RWPE2 (cell line): ENCODE measurements at regions not wholly inside any gene's neighbourhood (a gene's known extent, or its start where the extent isn't known, plus 50 kb on each side); places are given as distances from the start of the nearest gene placed in this dataset.

Experiments
- ATAC-seq: fragments of 200-7000 bp; cut with Tn5 transposase; 3 replicates; pipeline ENCODE4 v1.9.1; 2021; ENCODE audit warnings: low read depth
- DNase-seq: peaks from one replicate; pipeline ENCODE4 v3.0.0-alpha.2; 2020; ENCODE audit warnings: low spot score
- H3K27ac ChIP-seq: fragments of 450-650 bp; 2 replicates; pipeline ENCODE4 v1.5.1; 2017; ENCODE audit warnings: mild to moderate bottlenecking; ENCODE audit not compliant: poor library complexity, severe bottlenecking
- H3K27me3 ChIP-seq: fragments of 250-450 bp; sonication (Bioruptor Pico); 2 replicates; pipeline ENCODE4 v1.5.1; 2021; ENCODE audit warnings: mild to moderate bottlenecking, moderate library complexity; ENCODE audit not compliant: insufficient read depth, poor library complexity, severe bottlenecking
- H3K36me3 ChIP-seq: fragments of 250-450 bp; sonication (Bioruptor Pico); 2 replicates; pipeline ENCODE4 v1.5.1; 2020; ENCODE audit warnings: low read depth, mild to moderate bottlenecking, moderate library complexity
- H3K4me1 ChIP-seq: fragments of 250-450 bp; sonication (Bioruptor Pico); 2 replicates; pipeline ENCODE4 v1.5.1; 2021; ENCODE audit warnings: mild to moderate bottlenecking, moderate library complexity; ENCODE audit not compliant: insufficient read depth, poor library complexity, severe bottlenecking
- H3K4me3 ChIP-seq: fragments of 250-450 bp; sonication (Bioruptor Pico); 2 replicates; pipeline ENCODE4 v1.5.1; 2021; ENCODE audit warnings: mild to moderate bottlenecking, moderate library complexity; ENCODE audit not compliant: severe bottlenecking
- H3K9me3 ChIP-seq: fragments of 250-450 bp; sonication (Bioruptor Pico); 2 replicates; pipeline ENCODE4 v1.5.1; 2021; ENCODE audit warnings: mild to moderate bottlenecking, moderate library complexity; ENCODE audit not compliant: severe bottlenecking
- CTCF ChIP-seq: fragments of 450-650 bp; IDR thresholded peaks from one replicate; pipeline ENCODE4 v1.5.1; 2017; ENCODE audit warnings: mild to moderate bottlenecking, moderate library complexity; ENCODE audit not compliant: poor library complexity, severe bottlenecking

- Histone ChIP-seq H3K27me3 (peaks cover 78% of the 10 kb centered on the region), H3K4me1 (peaks cover 9% of the 10 kb centered on the region), H3K4me3 (peak overlapping the region; percentile 44), H3K36me3 (no peaks in the 10 kb centered on the region), H3K27ac (no peak overlapping the region), H3K9me3 (no peaks in the 10 kb centered on the region)
- no peak for ATAC-seq
- no peak for TF ChIP-seq CTCF
- no peak for DNase-seq
These were observed 109.6 kb upstream of the KCTD1 start for GRCh38 chr18:26657631-26658581.

DNA sequence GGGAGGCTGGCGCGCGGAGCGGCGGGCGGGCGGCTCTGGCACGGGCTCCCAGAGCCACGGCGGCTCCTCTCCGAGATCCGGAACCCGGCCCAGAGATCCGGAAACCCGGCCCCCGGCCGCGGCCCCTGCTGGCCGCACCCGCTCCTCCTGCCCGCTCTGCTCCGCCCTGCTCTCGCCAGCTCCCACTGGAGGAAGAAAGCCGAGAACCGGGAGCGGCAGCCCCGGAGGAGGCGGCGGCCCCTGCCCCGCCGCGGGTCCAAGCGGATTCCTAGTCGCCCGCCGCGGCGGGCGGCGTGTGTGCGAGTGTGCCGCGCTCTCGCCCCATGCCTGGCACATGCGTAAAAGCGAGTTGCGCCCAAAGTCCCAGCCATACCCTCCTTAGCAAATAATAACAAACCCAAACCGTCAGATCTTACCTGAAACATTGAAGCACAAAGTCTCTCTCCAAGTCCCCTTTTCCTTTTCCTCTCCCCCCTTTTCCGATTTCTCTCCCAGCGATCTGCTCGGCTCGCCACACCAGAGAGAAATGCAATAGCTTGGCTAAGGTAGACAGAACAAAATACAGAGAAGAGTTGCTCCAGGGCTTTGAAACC lies 108.7 kb upstream of the KCTD1 start:
- Histone ChIP-seq H3K9me3 (no peaks in the 10 kb centered on the region), H3K4me3 (peak overlapping the region; percentile 44), H3K36me3 (no peaks in the 10 kb centered on the region), H3K27ac (peak overlapping the region; percentile 27), H3K4me1 (peaks cover 9% of the 10 kb centered on the region), H3K27me3 (peaks cover 71% of the 10 kb centered on the region)
- ATAC-seq, result peak; percentile 80
- DNase-seq, result peak; percentile 68
- peak; percentile 16 for TF ChIP-seq CTCF

- DNase-seq, result no peak
- peaks cover 65% of the 10 kb centered on the region for H3K27me3 ChIP-seq
- TF ChIP-seq CTCF, result no peak
- no peaks in the 10 kb centered on the region for H3K36me3 ChIP-seq
- peak overlapping the region; percentile 27 for H3K27ac ChIP-seq
- no peaks in the 10 kb centered on the region for H3K9me3 ChIP-seq
- ATAC-seq, result peak; percentile 11; the same call in 2 of the 3 replicates
- H3K4me1 ChIP-seq, result peaks cover 9% of the 10 kb centered on the region
- peak overlapping the region; percentile 44 for H3K4me3 ChIP-seq
These were observed 108.1 kb upstream of the KCTD1 start for GRCh38 chr18:26656431-26656943.

DNA sequence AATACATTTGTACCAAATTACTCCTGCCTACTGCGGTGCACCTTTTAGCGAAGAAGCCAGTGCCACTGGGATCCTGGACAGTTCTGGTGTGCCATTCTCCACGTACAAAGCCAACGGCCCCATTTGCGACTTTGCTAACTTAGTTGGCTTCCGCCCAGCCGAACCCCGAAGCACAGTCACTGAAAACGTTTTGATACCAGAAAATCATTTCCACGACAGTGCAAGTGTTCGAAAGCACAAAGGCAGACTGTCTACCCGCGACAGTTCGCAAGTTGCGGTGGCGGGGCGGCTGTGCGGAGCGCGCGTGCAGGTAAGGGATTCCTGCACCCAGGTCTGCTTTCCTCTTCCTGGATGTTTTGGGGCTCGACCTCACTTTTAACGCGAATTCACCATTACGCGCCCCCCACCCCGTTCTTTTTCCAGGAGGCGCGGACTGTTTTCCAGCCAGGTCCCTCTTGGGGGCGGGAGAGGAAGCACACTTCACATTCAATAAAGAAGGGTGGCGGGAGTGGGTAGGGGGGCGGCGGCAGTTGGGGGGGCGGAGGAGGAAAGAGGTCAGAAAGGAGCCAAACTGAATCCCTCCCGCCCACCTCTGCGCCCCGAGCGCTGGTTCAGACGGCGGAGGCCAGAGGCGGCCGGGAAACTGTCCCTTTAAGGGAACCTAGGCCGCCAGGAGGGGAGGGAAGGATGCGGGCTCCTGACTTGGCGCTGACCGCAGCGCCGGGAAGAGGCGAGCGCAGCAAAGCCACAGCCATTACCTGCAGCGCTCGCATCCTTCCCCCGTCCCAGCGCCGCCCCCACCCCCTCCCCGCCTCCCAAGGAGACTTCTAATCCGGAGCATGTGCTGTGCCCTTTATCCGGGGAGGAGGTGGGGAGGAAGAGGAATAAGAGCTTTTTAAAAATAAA lies 107.4 kb upstream of the KCTD1 start:
- TF ChIP-seq CTCF, result no peak
- DNase-seq (no peak), ATAC-seq (peak; percentile 77)
- Histone ChIP-seq H3K27me3 (peaks cover 61% of the 10 kb centered on the region), H3K27ac (peak overlapping the region; percentile 27), H3K36me3 (no peaks in the 10 kb centered on the region), H3K4me3 (peak overlapping the region; percentile 44), H3K4me1 (peaks cover 9% of the 10 kb centered on the region), H3K9me3 (no peaks in the 10 kb centered on the region)
